Keratinocyte (primary cell): ENCODE measurements at regions not wholly inside any gene's neighbourhood (a gene's known extent, or its start where the extent isn't known, plus 50 kb on each side); places are given as distances from the start of the nearest gene placed in this dataset.

ENCODE experiments used
- EZH2 ChIP-seq: IDR thresholded peaks from one replicate; pipeline ENCODE4 v1.6.1; 2012; ENCODE audit warnings: inconsistent platforms, mild to moderate bottlenecking, low read length, moderate library complexity
- TF ChIP-seq, protein P1 (sequence below), 3 experiments: IDR thresholded peaks in 1 of 3; conservative IDR thresholded peaks in 1 of 3; optimal IDR thresholded peaks in 1 of 3; 2 replicates in 2 of 3; 3 replicates in 1 of 3; pipeline versions ENCODE3 to v1.5.1; 2011; ENCODE audit warnings: low read length in 3 of 3, mild to moderate bottlenecking in 3 of 3, moderate library complexity in 2 of 3, control low read depth in 1 of 3, inconsistent platforms in 1 of 3; ENCODE audit not compliant: insufficient read depth in 2 of 3; ENCODE audit errors: extremely low read depth in 1 of 3

DNA sequence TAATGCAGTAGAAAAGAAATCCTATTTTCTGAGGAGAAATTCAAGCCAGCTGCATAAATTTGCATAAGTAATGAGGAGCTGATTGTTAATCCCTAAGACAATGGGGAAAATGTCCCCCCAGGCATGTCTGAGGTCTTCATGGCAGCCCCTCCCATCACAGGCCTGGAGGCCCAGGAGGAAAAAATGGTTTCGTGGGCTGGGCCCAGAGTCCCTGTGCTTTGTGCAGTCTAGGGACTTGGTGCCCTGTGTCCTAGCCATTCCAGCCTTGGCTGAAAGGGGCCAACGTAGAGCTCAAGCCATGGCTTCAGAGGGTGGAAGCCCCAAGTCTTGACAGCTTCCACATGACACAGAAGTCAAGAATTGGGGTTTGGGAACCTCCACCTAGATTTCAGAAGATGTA, 357.5 kb downstream of the SPATA31D1 start:
- TF ChIP-seq EZH2, result no peak
- TF ChIP-seq, protein P1, sequence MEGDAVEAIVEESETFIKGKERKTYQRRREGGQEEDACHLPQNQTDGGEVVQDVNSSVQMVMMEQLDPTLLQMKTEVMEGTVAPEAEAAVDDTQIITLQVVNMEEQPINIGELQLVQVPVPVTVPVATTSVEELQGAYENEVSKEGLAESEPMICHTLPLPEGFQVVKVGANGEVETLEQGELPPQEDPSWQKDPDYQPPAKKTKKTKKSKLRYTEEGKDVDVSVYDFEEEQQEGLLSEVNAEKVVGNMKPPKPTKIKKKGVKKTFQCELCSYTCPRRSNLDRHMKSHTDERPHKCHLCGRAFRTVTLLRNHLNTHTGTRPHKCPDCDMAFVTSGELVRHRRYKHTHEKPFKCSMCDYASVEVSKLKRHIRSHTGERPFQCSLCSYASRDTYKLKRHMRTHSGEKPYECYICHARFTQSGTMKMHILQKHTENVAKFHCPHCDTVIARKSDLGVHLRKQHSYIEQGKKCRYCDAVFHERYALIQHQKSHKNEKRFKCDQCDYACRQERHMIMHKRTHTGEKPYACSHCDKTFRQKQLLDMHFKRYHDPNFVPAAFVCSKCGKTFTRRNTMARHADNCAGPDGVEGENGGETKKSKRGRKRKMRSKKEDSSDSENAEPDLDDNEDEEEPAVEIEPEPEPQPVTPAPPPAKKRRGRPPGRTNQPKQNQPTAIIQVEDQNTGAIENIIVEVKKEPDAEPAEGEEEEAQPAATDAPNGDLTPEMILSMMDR (optimal IDR thresholded peaks at IDR 0.05 in 1 of 3, IDR thresholded peaks at IDR 0.05 in 1 of 3, conservative IDR thresholded peaks at IDR 0.05 in 1 of 3; ENCODE audit: extremely low read depth in 1 of 3, insufficient read depth in 2 of 3, low read length in 3 of 3), result no peak
